Naive thymus-derived CD8-positive, alpha-beta T cell (primary cell): ENCODE measurements at regions not wholly inside any gene's neighbourhood (a gene's known extent, or its start where the extent isn't known, plus 50 kb on each side); places are given as distances from the start of the nearest gene placed in this dataset.

ENCODE experiments used
- ATAC-seq, 2 donors: fragments of 150-1000 bp; cut with Tn5 transposase in 1 of 2; sonication (Bioruptor Pico), chemical (Tn5 transposase) in 1 of 2; 1 replicate in 1 of 2; 2 replicates in 1 of 2; pipeline ENCODE4 v1.10.0; 2021; ENCODE audit warnings: mild to moderate bottlenecking in 2 of 2, moderate library complexity in 2 of 2
- POLR2A ChIA-PET: fragments of 350-600 bp; sonication (Branson Sonifier 250); formaldehyde crosslinking; loops from one replicate; lab custom pipeline; 2021; ENCODE audit warnings: antibody characterized with exemption; lab: Charles Lee
- DNase-seq, 10 donors: peaks; one replicate each; pipeline versions ENCODE4 v3.0.0 to v3.0.0-alpha.2; 2020 to 2022
- H3K27ac Mint-ChIP-seq, 10 donors: one replicate each; pipeline ENCODE4 v1.8.0; 2020 to 2022; ENCODE audit warnings: mild to moderate bottlenecking in 10 of 10, mixed read lengths in 10 of 10, moderate library complexity in 4 of 10, inconsistent platforms in 1 of 10
- H3K27me3 Mint-ChIP-seq, 5 donors: one replicate each; pipeline ENCODE4 v1.8.0; 2021 to 2022; ENCODE audit warnings: mixed read lengths in 5 of 5
- H3K36me3 Mint-ChIP-seq, 3 donors: one replicate each; pipeline ENCODE4 v1.8.0; 2020 to 2022; ENCODE audit warnings: mixed read lengths in 3 of 3, mild to moderate bottlenecking in 2 of 3, inconsistent platforms in 1 of 3
- H3K4me1 Mint-ChIP-seq, 4 donors: one replicate each; pipeline ENCODE4 v1.8.0; 2021 to 2022; ENCODE audit warnings: mixed read lengths in 4 of 4
- H3K4me3 Mint-ChIP-seq, 10 donors: one replicate each; pipeline ENCODE4 v1.8.0; 2020 to 2022; ENCODE audit warnings: mild to moderate bottlenecking in 10 of 10, mixed read lengths in 10 of 10, moderate library complexity in 6 of 10, inconsistent platforms in 1 of 10
- H3K9me3 Mint-ChIP-seq, 9 donors: one replicate each; pipeline ENCODE4 v1.8.0; 2020 to 2022; ENCODE audit warnings: mixed read lengths in 9 of 9, mild to moderate bottlenecking in 3 of 9, inconsistent platforms in 1 of 9, moderate library complexity in 1 of 9

DNA sequence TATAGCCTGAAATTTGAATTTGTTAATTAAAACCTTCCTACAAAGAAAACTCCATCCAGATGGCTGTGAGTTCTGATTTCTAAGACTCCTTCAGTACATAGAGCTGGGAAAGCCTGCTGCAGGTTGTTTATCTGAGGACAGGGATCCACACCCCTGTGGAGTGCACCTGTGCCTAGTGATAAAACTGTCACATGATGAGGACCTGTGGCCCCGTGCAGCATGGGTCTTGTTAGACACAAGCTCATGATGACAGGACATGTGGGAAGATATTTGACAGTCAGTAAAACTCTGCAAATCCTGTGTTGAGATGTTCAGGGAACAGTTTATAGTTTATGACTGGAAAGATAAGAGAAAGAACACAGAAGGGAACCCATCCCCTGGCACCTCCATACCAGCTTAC is 133.2 kb upstream of the TMEM18 start:
- H3K27me3 Mint-ChIP-seq = peaks cover 0 to 12% (median 4%) of the 10 kb centered on the region in 5 donors
- no peak for DNase-seq
- H3K27ac Mint-ChIP-seq = no peak overlapping the region
- H3K4me3 Mint-ChIP-seq = no peak overlapping the region
- H3K9me3 Mint-ChIP-seq = no peaks in the 10 kb centered on the region
- no peaks in the 10 kb centered on the region for H3K36me3 Mint-ChIP-seq
- no peak for ATAC-seq
- POLR2A ChIA-PET = no interaction called here
- H3K4me1 Mint-ChIP-seq = no peaks in the 10 kb centered on the region

DNA sequence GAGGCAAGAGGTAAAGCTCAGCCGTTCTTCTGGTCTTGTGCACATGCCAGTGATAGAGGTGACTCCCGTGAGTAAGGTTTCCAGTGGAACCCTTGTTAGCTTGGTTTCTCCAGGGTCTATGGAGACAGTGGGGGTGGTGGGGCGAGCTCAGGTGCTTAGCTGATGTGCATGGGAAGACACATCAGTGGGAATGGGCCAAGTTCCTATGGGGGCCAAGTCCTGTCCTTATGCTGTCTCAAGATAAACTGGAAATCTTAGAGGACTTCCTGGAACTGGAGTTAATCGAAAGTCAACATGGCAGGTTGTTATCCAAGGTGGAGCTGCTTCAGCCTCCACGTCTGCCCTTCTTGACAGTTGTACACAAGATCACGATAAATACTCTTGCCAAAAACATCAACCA is 130.1 kb upstream of the TMEM18 start:
- Mint-ChIP-seq H3K9me3 (peaks cover 0 to 2% (median 0%) of the 10 kb centered on the region in 9 donors), H3K4me1 (no peaks in the 10 kb centered on the region), H3K27me3 (peaks cover 0 to 12% (median 0%) of the 10 kb centered on the region in 5 donors), H3K27ac (no peak overlapping the region), H3K36me3 (no peaks in the 10 kb centered on the region), H3K4me3 (no peak overlapping the region)
- no peak for ATAC-seq
- POLR2A ChIA-PET = interaction anchor here (0.7 kb wide), 1 partner anchor 669 kb away, joined by 6 read pairs; no protein-coding TSS in a partner anchor
- DNase-seq = no peak

DNA sequence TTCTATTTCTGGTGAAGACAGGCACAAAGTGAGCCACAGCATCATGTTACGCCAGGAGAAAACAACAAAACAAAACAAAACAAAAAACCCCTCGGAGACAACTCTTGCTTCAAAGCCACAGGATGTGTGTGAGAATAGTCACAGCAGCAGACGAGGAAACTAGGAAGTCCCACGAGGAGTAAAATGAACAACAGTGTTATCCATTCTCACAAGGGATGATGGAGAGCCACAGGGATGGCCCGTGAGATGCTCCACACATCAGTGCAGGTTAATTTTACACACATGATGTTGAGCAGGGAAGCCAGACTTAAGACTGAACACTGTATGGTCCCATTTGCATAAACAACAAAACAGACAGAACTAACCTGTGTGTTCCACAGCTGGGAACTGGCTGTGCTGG is 128.5 kb upstream of the TMEM18 start:
- no peak for ATAC-seq
- peaks cover 0 to 12% (median 0%) of the 10 kb centered on the region in 5 donors for H3K27me3 Mint-ChIP-seq
- H3K4me3 Mint-ChIP-seq = no peak overlapping the region
- H3K4me1 Mint-ChIP-seq = no peaks in the 10 kb centered on the region
- H3K27ac Mint-ChIP-seq = no peak overlapping the region
- DNase-seq = no peak
- H3K36me3 Mint-ChIP-seq = no peaks in the 10 kb centered on the region
- POLR2A ChIA-PET = no interaction called here
- peaks cover 0 to 2% (median 0%) of the 10 kb centered on the region in 9 donors for H3K9me3 Mint-ChIP-seq

DNA sequence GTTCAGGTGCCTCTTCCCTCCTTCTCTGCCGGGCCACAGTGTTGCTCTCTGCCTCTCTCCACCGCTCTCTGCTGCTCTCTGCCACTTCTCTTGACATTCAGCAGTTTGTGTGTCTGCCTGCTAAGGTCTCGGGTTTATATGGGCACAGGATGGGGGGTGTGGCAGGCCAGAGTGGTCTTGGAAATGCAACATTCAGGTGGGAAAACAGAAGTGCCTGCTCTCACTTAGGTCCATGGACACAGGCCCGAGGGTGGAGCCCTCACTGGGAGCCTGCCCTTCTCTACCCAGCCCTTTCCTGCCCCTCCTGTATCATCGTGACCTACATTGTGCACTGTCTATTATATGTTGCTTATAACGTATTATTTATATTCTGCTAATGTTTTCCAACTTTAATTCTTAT is 120.8 kb upstream of the TMEM18 start:
- POLR2A ChIA-PET = interaction anchor here (0.6 kb wide), 1 partner anchor 120 kb away, joined by 4 read pairs; no protein-coding TSS in a partner anchor
- no peak overlapping the region for H3K27ac Mint-ChIP-seq
- H3K36me3 Mint-ChIP-seq = no peaks in the 10 kb centered on the region
- no peaks in the 10 kb centered on the region for H3K9me3 Mint-ChIP-seq
- no peak for DNase-seq
- no peaks in the 10 kb centered on the region for H3K4me1 Mint-ChIP-seq
- H3K27me3 Mint-ChIP-seq = peaks cover 0 to 8% (median 0%) of the 10 kb centered on the region in 5 donors
- no peak overlapping the region for H3K4me3 Mint-ChIP-seq
- no peak for ATAC-seq

DNA sequence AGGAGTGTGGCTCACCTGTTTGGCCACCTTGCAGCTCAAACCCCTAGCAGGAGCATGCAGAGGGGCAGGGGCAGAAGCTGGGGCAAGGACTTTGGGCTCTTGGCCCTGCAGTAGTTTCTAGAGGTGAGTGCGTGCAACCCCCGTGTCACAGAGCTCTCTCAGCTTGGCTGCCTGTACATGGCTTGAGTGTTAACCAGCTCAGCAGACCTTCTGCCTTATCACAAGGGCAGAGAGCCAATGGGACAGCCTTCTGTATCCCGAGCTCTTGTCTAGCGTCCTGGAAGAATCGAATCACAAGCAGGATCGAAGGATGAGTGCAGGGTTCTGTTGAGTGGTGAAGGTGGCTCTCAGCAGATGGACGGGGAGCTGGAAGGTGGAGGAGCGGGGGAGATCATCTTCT is 120.3 kb upstream of the TMEM18 start:
- Mint-ChIP-seq H3K4me3 (no peak overlapping the region), H3K36me3 (no peaks in the 10 kb centered on the region), H3K4me1 (no peaks in the 10 kb centered on the region), H3K27ac (no peak overlapping the region), H3K27me3 (peaks cover 0 to 8% (median 0%) of the 10 kb centered on the region in 5 donors), H3K9me3 (no peaks in the 10 kb centered on the region)
- ATAC-seq (no peak), DNase-seq (no peak)
- POLR2A ChIA-PET = no interaction called here

DNA sequence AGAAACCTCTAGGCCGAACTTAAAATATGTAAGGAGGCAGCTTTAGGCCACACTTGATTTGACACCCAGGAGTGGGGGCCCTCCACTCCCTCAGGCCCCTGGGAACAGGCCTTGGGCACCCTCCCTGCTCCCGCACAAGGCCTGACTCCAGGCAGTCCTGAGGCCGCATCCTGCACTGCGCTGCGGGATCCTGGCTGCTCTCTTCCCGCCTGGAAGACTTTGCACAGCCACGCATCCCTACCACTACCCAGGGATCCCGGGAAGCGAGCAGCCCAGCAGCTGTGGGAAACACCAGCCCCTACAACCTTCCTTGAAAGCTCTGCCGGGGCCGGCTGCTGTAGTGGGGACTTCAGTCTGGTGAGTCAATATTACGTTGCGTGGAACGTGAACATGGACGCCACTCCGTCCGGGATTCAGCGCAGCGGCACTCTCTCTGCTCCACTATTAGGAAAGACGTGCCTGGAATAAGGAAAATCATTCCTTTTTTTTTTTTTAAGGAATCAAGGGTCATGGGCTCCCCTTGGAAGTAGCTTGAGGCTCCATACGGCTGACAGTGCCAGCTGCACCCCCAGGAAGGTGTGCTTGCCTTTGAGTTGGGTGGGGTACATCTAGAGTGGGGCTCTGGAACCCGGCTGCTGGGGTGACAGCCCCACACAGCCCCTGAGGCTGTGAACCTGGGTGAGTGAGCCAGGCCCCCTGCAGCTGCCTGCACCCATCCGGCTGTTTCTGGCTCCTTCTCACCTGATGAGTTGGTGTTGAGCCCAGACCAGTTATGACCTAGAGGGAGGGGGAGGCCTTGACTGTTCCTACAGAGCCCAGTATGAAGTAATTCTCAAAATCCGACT is 119.2 kb upstream of the TMEM18 start:
- no peak for DNase-seq
- no peaks in the 10 kb centered on the region for H3K36me3 Mint-ChIP-seq
- H3K4me1 Mint-ChIP-seq = no peaks in the 10 kb centered on the region
- no peaks in the 10 kb centered on the region for H3K9me3 Mint-ChIP-seq
- peaks cover 0 to 8% (median 0%) of the 10 kb centered on the region in 5 donors for H3K27me3 Mint-ChIP-seq
- H3K4me3 Mint-ChIP-seq = no peak overlapping the region
- no peak overlapping the region for H3K27ac Mint-ChIP-seq
- ATAC-seq = no peak
- POLR2A ChIA-PET = no interaction called here

DNA sequence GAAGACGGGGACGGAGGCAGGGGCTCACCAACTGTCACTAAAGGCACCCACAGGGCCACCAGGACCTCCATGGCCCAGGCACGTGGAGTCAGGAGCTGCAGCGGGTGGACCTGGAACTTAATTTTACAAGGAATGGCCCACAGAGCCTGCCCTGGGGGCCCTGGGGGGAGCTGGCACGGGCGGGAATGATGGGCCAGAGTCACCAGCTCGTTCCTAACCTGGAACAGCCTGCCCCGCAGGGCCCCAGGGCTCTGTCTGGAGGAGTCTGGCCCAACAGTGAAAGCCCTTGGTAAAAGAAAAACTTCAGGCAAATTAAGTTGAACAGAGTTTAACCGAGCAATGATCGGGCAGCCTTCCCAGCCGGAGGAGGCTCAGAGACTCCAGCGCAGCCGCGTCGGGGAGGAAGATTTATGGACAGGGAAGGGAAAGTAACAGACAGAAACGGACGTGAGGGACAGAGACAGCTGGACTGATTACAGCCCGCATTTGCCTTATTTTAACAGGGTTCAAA is 118.4 kb upstream of the TMEM18 start:
- H3K27ac Mint-ChIP-seq = no peak overlapping the region
- ATAC-seq (no peak), DNase-seq (no peak)
- no peak overlapping the region for H3K4me3 Mint-ChIP-seq
- H3K4me1 Mint-ChIP-seq = no peaks in the 10 kb centered on the region
- H3K27me3 Mint-ChIP-seq = peaks cover 0 to 8% (median 0%) of the 10 kb centered on the region in 5 donors
- H3K9me3 Mint-ChIP-seq = no peaks in the 10 kb centered on the region
- POLR2A ChIA-PET = no interaction called here
- H3K36me3 Mint-ChIP-seq = no peaks in the 10 kb centered on the region

DNA sequence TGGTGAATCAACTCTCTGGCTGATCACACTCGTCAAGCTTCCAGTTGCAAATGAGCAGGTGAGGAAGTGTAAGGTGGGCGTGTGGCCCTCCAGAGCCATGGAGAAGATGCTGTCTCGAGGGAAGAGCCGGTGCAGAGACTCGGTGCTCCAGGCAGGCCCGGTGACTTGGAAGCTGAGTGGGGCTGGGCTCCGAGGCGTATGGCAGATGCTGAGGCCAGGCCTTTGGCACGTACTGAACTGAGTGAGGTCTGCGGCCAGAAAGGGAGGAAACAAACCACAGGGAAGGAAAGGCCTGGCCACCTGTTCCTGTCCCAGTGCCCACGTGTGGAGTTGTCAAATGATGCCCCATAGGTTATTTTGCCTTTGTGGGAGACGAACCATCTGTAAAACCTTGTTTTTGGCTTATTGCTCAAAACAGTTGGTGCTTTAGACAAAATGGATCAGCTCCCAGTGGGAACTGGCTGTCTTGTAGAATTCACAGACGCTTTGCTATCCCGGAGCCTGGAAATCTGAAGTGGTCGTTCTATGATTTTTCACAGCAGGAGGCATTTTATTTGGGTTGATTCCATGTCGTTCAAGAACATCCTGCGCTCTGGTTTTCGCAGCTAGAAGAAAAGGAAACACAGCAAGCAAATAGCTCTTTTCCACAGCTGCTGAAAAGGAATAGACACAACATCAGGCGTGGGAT is 117.5 kb upstream of the TMEM18 start:
- no peaks in the 10 kb centered on the region for H3K4me1 Mint-ChIP-seq
- no peaks in the 10 kb centered on the region for H3K9me3 Mint-ChIP-seq
- no peak overlapping the region for H3K27ac Mint-ChIP-seq
- DNase-seq = no peak
- POLR2A ChIA-PET = no interaction called here
- H3K4me3 Mint-ChIP-seq = no peak overlapping the region
- peaks cover 0 to 8% (median 0%) of the 10 kb centered on the region in 5 donors for H3K27me3 Mint-ChIP-seq
- no peaks in the 10 kb centered on the region for H3K36me3 Mint-ChIP-seq
- ATAC-seq = no peak

DNA sequence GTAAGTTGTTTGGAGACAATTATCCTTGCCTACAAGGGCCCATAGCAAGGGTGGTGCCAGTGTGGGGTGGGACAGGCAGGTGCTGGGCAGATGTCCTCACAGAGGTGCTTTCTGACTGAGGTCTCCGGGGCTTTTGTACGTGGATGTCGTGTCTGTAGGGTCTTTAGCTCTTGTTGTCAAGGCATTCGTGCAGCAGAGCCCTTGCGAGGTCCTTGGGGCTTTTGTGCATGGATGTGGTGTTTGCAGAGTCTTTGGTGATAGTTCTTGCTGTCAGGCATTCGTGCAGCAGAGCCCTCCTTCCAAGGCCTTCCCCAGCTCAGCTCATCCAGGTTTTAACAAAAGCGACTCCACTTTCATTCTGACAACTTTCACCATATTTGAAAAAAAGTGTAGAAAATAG is 116.0 kb upstream of the TMEM18 start:
- POLR2A ChIA-PET = no interaction called here
- Mint-ChIP-seq H3K9me3 (peaks cover 0 to 4% (median 0%) of the 10 kb centered on the region in 9 donors), H3K27ac (no peak overlapping the region), H3K36me3 (peaks cover 0 to 4% (median 0%) of the 10 kb centered on the region in 3 donors), H3K27me3 (peaks cover 0 to 8% (median 0%) of the 10 kb centered on the region in 5 donors), H3K4me1 (peaks cover 0 to 2% (median 0%) of the 10 kb centered on the region in 4 donors), H3K4me3 (no peak overlapping the region)
- DNase-seq (no peak), ATAC-seq (no peak)

DNA sequence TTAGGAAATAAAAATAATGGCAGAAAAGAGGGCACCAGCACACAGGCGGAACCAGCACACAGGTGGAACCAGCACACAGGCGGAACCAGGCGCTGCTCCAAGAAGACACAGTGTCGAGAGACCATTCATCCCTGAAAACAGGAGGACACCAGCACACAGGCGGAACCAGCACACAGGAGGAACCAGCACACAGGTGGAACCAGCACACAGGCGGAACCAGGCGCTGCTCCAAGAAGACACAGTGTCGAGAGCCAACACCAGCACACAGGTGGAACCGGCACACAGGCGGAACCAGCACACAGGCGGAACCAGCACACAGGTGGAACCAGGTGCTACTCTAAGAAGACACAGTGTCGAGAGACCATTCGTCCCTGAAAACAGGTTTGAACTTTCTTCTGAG is 115.5 kb upstream of the TMEM18 start:
- DNase-seq = no peak
- peaks cover 0 to 2% (median 0%) of the 10 kb centered on the region in 4 donors for H3K4me1 Mint-ChIP-seq
- no peak overlapping the region for H3K27ac Mint-ChIP-seq
- H3K27me3 Mint-ChIP-seq = peaks cover 0 to 3% (median 0%) of the 10 kb centered on the region in 5 donors
- ATAC-seq = no peak
- no peak overlapping the region for H3K4me3 Mint-ChIP-seq
- peaks cover 0 to 4% (median 0%) of the 10 kb centered on the region in 3 donors for H3K36me3 Mint-ChIP-seq
- H3K9me3 Mint-ChIP-seq = peaks cover 0 to 4% (median 0%) of the 10 kb centered on the region in 9 donors
- POLR2A ChIA-PET = no interaction called here

DNA sequence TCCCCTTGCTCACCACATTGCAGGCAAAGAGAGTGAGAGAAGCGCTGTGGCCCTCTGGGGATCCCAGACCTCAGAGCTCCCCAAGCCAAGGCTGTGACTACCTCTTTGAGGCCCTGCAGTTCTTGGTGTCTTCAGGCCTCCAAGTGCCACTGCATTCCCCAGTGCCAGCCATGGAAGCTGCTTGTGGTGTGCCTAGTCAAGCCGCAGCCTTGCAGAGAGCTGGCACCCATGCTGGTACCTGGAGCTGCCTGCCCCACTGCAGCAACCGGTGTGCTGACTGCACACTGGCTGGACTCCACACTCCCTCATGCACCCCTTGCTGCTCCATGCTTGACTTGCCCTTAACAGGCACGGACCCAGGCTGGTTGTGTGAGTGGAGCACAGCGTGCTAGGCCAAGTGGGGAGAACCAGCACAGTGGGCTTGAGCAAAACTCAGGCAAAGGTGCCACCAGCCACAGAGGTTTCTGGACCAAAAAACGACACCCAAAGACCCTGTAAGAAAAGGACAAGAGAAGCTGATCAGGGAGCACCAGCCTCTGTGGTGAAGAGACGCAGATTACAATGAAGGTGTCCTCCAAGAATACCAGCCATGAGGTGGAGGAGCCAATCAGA is 113.5 kb upstream of the TMEM18 start:
- no peak for ATAC-seq
- Mint-ChIP-seq H3K36me3 (peaks cover 0 to 4% (median 0%) of the 10 kb centered on the region in 3 donors), H3K9me3 (peaks cover 0 to 4% (median 0%) of the 10 kb centered on the region in 9 donors), H3K27me3 (no peaks in the 10 kb centered on the region), H3K4me3 (no peak overlapping the region), H3K4me1 (peaks cover 0 to 2% (median 0%) of the 10 kb centered on the region in 4 donors), H3K27ac (no peak overlapping the region)
- DNase-seq = no peak
- POLR2A ChIA-PET = no interaction called here

DNA sequence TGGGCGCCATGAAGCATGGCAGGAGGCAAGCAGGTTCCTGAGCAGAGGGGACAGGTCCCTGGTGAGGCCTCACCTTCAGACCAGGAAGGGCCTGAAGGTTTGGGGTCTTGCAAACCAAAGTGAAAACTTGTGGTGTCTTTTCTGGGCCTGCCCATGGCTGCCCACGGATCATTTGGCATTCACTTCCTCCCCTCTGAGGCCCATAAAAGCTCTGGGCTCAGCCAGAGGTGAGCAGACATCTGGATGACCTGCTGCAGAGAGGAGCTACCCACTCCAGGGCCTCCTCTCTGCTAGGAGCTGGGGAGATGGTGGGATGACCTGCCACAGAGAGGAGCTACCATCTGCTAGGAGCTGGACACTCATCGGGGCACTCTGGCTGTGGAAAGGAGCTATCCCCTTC is 112.9 kb upstream of the TMEM18 start:
- POLR2A ChIA-PET = no interaction called here

More for the DNA sequence above, 112.9 kb upstream of the TMEM18 start:
- DNase-seq = no peak
- Mint-ChIP-seq H3K27ac (no peak overlapping the region), H3K4me1 (peaks cover 0 to 2% (median 0%) of the 10 kb centered on the region in 4 donors), H3K4me3 (no peak overlapping the region), H3K9me3 (peaks cover 0 to 4% (median 0%) of the 10 kb centered on the region in 9 donors), H3K36me3 (peaks cover 0 to 4% (median 0%) of the 10 kb centered on the region in 3 donors), H3K27me3 (no peaks in the 10 kb centered on the region)
- ATAC-seq = no peak
